Germinal center (tissue), 1 donor: ENCODE measurements at regions not wholly inside any gene's neighbourhood (a gene's known extent, or its start where the extent isn't known, plus 50 kb on each side); places are given as distances from the start of the nearest gene placed in this dataset.

Experiments
- DNase-seq: peaks from one replicate; pipeline ENCODE4 v3.0.0; 2012; ENCODE audit warnings: mixed read lengths, low spot score

- no peak for DNase-seq
Measured at GRCh38 chr15:93164409-93164808, 75.4 kb upstream of the RGMA start.

DNA sequence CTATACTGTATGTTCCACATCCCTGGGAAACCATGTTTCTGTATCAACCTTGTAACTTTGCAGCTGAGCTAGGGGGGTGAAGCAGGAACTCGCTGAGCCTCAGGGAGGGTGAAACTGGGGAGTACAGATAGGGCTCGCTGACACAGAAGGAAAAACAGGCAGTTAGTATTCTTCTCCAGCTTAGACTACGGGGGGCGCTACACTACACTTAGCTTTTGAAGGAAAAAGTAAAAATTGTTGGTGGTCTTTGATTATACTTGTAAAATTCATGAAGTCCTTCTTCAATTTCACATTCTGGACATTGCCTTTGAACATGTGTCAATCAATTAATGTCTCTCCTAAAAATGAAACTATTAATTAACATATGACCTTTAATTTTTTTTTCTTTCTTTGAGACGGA lies 73.5 kb upstream of the RGMA start:
- DNase-seq, result no peak

- DNase-seq, result no peak
Measured at GRCh38 chr15:93159930-93160329, 70.9 kb upstream of the RGMA start.

- no peak for DNase-seq
Measured at GRCh38 chr15:93158097-93158900, 69.3 kb upstream of the RGMA start.

- no peak for DNase-seq
Measured at GRCh38 chr15:93154666-93155065, 65.7 kb upstream of the RGMA start.

GRCh38 chr15:93152951-93153350 lies 63.9 kb upstream of the RGMA start:
- DNase-seq, result no peak

DNA sequence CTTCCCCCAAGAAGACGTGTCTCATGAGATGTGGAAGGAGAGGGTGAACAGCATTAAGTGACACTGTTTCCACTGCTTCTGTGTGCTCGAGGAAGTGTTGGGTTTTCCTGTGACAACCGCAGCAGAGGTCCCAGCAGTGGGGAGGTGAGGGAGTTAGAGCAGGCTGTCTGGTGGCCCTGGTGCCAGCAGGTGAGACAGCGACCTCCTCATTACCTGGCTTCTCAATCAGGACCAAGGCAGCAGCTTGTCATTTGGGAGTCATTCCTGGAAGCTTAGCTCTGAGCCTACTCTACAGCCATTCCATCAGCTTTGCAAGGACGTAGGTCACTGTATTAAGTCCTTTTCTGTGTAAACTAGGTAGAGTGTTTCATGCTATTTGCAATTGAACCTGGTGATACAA lies 63.3 kb upstream of the RGMA start:
- DNase-seq, result no peak

DNA sequence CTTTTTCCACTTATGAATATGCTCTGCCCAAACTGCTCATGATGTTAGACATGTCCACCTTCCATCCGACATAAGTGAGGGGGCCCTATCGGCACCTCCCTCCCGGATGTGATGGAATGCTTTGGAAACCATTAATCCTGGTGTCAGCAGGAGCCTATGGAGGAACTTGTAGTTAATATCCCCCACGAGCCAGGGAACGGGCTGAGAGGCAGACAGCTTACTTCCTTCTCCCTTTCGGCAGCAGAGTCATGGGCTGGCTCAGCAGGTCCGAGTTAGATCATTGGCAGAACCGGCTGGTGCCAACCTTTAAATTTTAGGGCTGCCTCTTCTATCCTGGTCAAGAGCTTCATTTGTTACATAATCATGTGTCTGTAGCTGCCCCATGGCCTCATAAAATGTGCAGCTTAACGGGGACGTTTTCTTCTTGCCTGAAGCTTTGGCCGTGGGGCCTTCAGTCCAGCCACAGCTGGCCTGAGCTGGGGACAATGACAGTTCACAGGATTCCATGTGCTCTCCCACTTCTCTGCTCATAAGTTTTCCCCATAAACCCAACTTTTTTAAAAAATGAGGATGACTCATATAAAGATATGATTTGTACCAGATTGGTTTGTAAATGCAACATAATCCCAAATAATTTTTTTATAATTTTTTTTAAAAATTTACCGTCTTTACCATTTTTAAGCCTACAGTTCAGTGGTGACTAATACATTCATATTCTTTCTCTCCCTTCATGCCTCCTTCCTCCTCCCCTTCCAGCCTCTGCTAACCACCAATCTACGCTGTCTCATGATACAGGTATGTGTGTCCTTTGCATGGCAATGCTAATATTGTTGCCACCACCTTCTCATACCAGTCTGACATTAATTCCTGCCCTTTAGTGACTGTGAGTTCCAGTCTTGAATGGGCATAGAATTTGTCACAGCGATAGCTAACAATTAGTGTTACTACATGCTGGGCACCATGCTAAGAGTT lies 62.2 kb upstream of the RGMA start:
- DNase-seq, result no peak

- DNase-seq, result no peak
Measured at GRCh38 chr15:93146601-93147000, 57.6 kb upstream of the RGMA start.

- no peak for DNase-seq
Measured at GRCh38 chr15:93146196-93146595, 57.2 kb upstream of the RGMA start.

DNA sequence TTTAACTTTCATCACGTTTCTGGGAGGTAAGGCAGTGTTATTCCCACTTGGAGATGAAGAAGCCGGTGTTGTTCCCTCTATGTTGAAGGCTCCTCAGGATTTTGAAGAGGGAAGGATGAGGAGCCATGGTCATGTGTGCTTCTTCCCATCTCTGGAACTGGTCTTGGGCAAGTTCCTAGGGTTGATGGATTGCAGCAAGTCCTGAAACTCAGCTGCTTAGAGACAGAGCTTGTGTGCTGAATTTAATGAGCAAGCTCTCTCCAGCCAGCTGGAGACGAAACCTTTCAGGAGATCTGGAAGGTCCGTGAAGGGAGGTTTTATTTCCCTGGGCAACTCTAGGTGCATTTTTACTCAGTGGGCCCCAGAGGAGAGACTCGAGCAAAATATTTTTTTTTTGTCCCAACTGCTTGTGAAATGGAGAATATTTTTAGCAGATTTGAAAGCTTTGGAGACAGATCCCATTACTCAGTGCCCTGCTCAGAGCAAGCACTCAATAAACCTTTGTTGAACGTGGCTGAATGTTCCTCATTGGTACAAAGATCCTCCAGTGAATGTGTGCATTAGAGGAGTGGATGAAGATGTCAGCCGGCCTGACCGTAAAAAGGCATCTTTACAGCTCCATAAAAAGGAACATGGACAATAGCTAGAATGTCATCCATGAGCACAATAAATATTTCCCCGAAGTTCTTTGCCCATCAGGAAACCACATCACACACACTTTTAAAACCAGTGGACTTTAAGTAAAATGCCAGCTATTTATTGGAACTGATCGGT lies 55.6 kb upstream of the RGMA start:
- no peak for DNase-seq

- DNase-seq, result no peak
Measured at GRCh38 chr15:93143186-93143585, 54.2 kb upstream of the RGMA start.

GRCh38 chr15:93141371-93141794 lies 52.4 kb upstream of the RGMA start:
- peak; percentile 10 for DNase-seq

DNA sequence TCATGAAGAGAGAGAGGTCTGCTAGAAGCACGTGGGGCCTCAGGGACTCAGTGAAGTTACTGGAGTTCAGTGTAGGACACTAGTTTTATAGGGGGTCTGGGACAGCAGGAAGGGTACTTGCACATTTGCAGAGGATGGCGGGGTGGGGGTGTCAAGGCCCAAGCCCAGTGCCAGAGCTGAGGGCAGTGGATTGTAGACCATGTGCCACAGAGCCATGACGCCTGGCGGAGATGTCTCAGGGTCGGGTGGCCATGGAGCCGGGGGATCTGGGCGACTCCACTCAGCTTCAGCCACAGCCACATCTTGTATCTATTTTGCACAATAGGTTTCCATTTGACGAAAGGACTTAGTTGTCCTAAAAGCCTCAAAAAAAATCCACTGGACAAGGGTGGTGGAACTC lies 50.4 kb upstream of the RGMA start:
- no peak for DNase-seq

- no peak for DNase-seq
Measured at GRCh38 chr15:93138681-93139250, 49.8 kb upstream of the RGMA start.
